HTR-8/SVneo (cell line): ENCODE measurements at regions not wholly inside any gene's neighbourhood (a gene's known extent, or its start where the extent isn't known, plus 50 kb on each side); places are given as distances from the start of the nearest gene placed in this dataset.
"Not testable (repeated sequence)": the region's sequence is repeated elsewhere in the genome, so short reads cannot be mapped to it uniquely, and the experiment has no call there.

Experiments
- DNase-seq: peaks from one replicate; pipeline ENCODE4 v3.0.0; 2011; ENCODE audit warnings: low spot score, mixed read lengths; ENCODE audit not compliant: insufficient read length
- FAIRE-seq: peaks from 2 replicates; lab custom pipeline; 2011; peaks lifted over from hg19 to GRCh38; lab: Jason Lieb, UNC

GRCh38 chr17:52982331-52982730 lies 823.8 kb upstream of the CA10 start:
- no peak for FAIRE-seq

GRCh38 chr17:52979921-52980320 lies 821.4 kb upstream of the CA10 start:
- DNase-seq, result no peak
- no peak for FAIRE-seq

More at GRCh38 chr17:52982331-52982730, 823.8 kb upstream of the CA10 start:
- no peak for DNase-seq

GRCh38 chr17:52965856-52966255 lies 807.3 kb upstream of the CA10 start:
- DNase-seq (no peak), FAIRE-seq (no peak)

- not testable (repeated sequence) for FAIRE-seq, DNase-seq
Measured at GRCh38 chr17:52961751-52962150, 803.2 kb upstream of the CA10 start.

GRCh38 chr17:52957411-52957810 lies 798.9 kb upstream of the CA10 start:
- no peak for FAIRE-seq
- no peak for DNase-seq

- no peak for DNase-seq
- FAIRE-seq, result no peak
Measured at GRCh38 chr17:52947418-52947817, 788.9 kb upstream of the CA10 start.

- DNase-seq, result no peak
- FAIRE-seq, result peak; percentile 59
Measured at GRCh38 chr17:52938623-52939230, 780.2 kb upstream of the CA10 start.

- FAIRE-seq, result no peak
- no peak for DNase-seq
Measured at GRCh38 chr17:52930581-52930980, 772.1 kb upstream of the CA10 start.

- FAIRE-seq (no peak), DNase-seq (no peak)
Measured at GRCh38 chr17:52930145-52930544, 771.6 kb upstream of the CA10 start.

GRCh38 chr17:52923658-52924057 lies 765.1 kb upstream of the CA10 start:
- no peak for FAIRE-seq
- DNase-seq, result no peak

GRCh38 chr17:52899235-52899634 lies 740.7 kb upstream of the CA10 start:
- DNase-seq (no peak), FAIRE-seq (no peak)

- no peak for FAIRE-seq
- DNase-seq, result no peak
Measured at GRCh38 chr17:52895272-52895671, 736.8 kb upstream of the CA10 start.

GRCh38 chr17:52892334-52892733 lies 733.8 kb upstream of the CA10 start:
- DNase-seq, result no peak
- FAIRE-seq, result no peak

GRCh38 chr17:52885882-52886281 lies 727.4 kb upstream of the CA10 start:
- FAIRE-seq, result no peak
- no peak for DNase-seq

GRCh38 chr17:52883907-52884491 lies 725.5 kb upstream of the CA10 start:
- FAIRE-seq, DNase-seq: not testable (repeated sequence)

GRCh38 chr17:52846767-52847166 lies 688.3 kb upstream of the CA10 start:
- not testable (repeated sequence) for DNase-seq, FAIRE-seq

GRCh38 chr17:52841971-52842370 lies 683.5 kb upstream of the CA10 start:
- DNase-seq, result no peak
- FAIRE-seq, result no peak

GRCh38 chr17:52837492-52837891 lies 679.0 kb upstream of the CA10 start:
- FAIRE-seq, result no peak
- no peak for DNase-seq

- no peak for DNase-seq
- no peak for FAIRE-seq
Measured at GRCh38 chr17:52831536-52831935, 673.0 kb upstream of the CA10 start.

GRCh38 chr17:52828621-52829020 lies 670.1 kb upstream of the CA10 start:
- DNase-seq (no peak), FAIRE-seq (no peak)

- no peak for DNase-seq
- no peak for FAIRE-seq
Measured at GRCh38 chr17:52827526-52827925, 669.0 kb upstream of the CA10 start.

- no peak for FAIRE-seq
Measured at GRCh38 chr17:52824542-52824941, 666.0 kb upstream of the CA10 start.

More at GRCh38 chr17:52824542-52824941, 666.0 kb upstream of the CA10 start:
- DNase-seq, result no peak
